ENCODE measurements at regions not wholly inside any gene's neighbourhood (a gene's known extent, or its start where the extent isn't known, plus 50 kb on each side); places are given as distances from the start of the nearest gene placed in this dataset.

DNA sequence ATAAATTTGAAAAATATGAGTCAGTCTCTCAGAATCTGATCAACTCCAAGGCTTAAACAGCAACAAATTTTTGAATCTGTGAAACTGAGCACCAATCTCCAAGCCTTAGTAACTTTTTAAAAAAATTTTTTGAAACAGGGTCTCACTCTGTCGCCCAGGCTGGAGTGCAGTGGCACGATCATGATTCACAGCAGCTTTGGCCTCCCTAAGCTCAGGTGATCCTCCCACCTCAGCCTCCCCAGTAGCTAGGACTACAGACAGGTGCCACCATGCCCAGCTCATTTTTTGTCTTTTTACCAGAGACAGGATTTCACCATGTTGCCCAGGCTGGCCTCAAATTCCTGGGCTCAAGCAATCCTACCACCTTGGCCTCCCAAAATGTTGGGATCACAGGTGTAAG is 207.9 kb upstream of the TCF21 start:
- 83 to 97% (median 86%) methylated on average over 2 of the region's 2 CpGs for WGBS, 5 donors
- no peaks in the 10 kb centered on the region for H3K27me3 ChIP-seq (replicated peaks in 1 of 7)
- H3K4me1 ChIP-seq: no peaks in the 10 kb centered on the region
- no peaks in the 10 kb centered on the region for H3K9me3 ChIP-seq
- DNase-seq: no peak
- no peak overlapping the region for H3K4me3 ChIP-seq
- TF ChIP-seq CTCF (IDR thresholded peaks at IDR 0.05 in 8 of 11, conservative IDR thresholded peaks at IDR 0.05 in 3 of 11): no peak
- no peak for TF ChIP-seq POLR2A (IDR thresholded peaks at IDR 0.05)
- no peak for TF ChIP-seq POLR2AphosphoS5 (IDR thresholded peaks at IDR 0.05)
- intact Hi-C loops (cut with DNase I; ENCODE audit: low total_unique reads): no loop called here
- H3K36me3 ChIP-seq: no peaks in the 10 kb centered on the region
- no peak overlapping the region for H3K27ac ChIP-seq

GRCh38 chr6:133681891-133682290 is 207.0 kb upstream of the TCF21 start:
- no peak for TF ChIP-seq CTCF (IDR thresholded peaks at IDR 0.05 in 8 of 11, conservative IDR thresholded peaks at IDR 0.05 in 3 of 11)
- TF ChIP-seq POLR2AphosphoS5 (IDR thresholded peaks at IDR 0.05): no peak
- TF ChIP-seq POLR2A (IDR thresholded peaks at IDR 0.05): no peak
- Histone ChIP-seq H3K27ac (no peak overlapping the region), H3K4me3 (no peak overlapping the region), H3K36me3 (no peaks in the 10 kb centered on the region), H3K4me1 (no peaks in the 10 kb centered on the region), H3K9me3 (no peaks in the 10 kb centered on the region), H3K27me3 (replicated peaks in 1 of 7) (no peaks in the 10 kb centered on the region)
- DNase-seq: no peak
- intact Hi-C loops (cut with DNase I; ENCODE audit: low total_unique reads): no loop called here
- 17 to 22% (median 18%) methylated on average over 2 of the region's 2 CpGs for WGBS, 5 donors

DNA sequence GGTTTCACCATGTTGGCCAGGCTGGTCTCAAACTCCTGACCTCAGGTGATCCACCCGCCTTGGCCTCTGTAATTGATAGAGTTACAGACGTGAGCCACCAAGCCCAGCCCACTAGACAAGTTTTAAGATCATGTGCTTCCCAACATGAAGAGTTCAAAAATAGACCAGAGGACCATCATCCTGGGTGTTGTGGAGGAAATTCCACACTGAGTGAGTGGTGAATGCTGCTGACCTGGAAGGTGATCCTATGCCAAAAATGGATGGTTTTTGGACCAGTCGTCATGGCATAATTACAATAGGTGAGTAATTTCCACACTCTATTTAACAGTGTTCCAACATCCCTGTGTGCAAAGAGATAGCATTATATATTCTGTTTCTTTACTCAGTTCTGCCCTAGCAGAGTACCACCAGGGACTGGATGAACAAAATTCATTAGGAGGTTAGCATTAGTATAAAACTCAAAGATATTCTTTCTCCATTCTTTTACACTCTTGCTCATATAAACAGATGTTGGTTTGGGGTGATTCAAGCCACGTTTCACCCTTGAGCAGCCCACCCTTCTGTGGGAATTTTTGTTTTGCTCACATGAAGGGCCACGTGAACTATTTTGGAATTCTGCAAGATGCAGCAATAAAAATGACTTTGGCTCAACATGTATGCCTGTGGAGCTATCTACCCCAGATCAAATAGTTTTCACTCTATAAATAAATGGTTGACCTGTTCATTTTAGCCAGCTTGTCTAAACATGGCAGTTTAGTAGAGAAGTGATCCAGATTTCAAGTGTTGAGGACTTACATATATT is 206.2 kb upstream of the TCF21 start:
- H3K4me1 ChIP-seq: no peaks in the 10 kb centered on the region
- H3K27ac ChIP-seq: no peak overlapping the region
- no peaks in the 10 kb centered on the region for H3K27me3 ChIP-seq (replicated peaks in 1 of 7)
- DNase-seq: no peak
- 64 to 78% (median 69%) methylated on average over 5 of the region's 5 CpGs for WGBS, 5 donors
- intact Hi-C loops (cut with DNase I; ENCODE audit: low total_unique reads): no loop called here
- no peak for TF ChIP-seq POLR2A (IDR thresholded peaks at IDR 0.05)
- TF ChIP-seq POLR2AphosphoS5 (IDR thresholded peaks at IDR 0.05): no peak
- TF ChIP-seq CTCF (IDR thresholded peaks at IDR 0.05 in 8 of 11, conservative IDR thresholded peaks at IDR 0.05 in 3 of 11): no peak
- no peak overlapping the region for H3K4me3 ChIP-seq
- H3K36me3 ChIP-seq: no peaks in the 10 kb centered on the region
- H3K9me3 ChIP-seq: no peaks in the 10 kb centered on the region

DNA sequence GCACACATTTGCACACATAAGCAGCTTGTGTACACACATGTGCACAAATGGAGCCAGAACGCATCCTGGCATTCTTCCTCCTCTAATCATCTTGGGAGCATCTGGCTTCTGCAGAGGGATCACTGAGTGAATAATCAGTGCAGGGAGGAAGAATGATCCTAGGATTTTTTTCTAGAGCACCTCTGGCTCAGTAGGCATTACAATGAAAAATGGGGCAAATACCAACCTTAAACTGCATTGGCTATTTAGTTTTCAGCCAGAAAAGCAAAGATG is 205.7 kb upstream of the TCF21 start:
- no peaks in the 10 kb centered on the region for H3K27me3 ChIP-seq (replicated peaks in 1 of 7)
- TF ChIP-seq POLR2A (IDR thresholded peaks at IDR 0.05) (no peak), POLR2AphosphoS5 (IDR thresholded peaks at IDR 0.05) (no peak), CTCF (IDR thresholded peaks at IDR 0.05 in 8 of 11, conservative IDR thresholded peaks at IDR 0.05 in 3 of 11) (no peak)
- no peaks in the 10 kb centered on the region for H3K36me3 ChIP-seq
- H3K4me1 ChIP-seq: no peaks in the 10 kb centered on the region
- DNase-seq: no peak
- H3K9me3 ChIP-seq: no peaks in the 10 kb centered on the region
- WGBS, 5 donors: 71 to 88% (median 87%) methylated on average over 1 of the region's 1 CpG
- intact Hi-C loops (cut with DNase I; ENCODE audit: low total_unique reads): no loop called here
- no peak overlapping the region for H3K4me3 ChIP-seq
- H3K27ac ChIP-seq: no peak overlapping the region

Data from spleen (tissue), 11 donors.